GM12891 (cell line): ENCODE measurements at regions not wholly inside any gene's neighbourhood (a gene's known extent, or its start where the extent isn't known, plus 50 kb on each side); places are given as distances from the start of the nearest gene placed in this dataset.

Experiments
- DNase-seq: peaks from one replicate; pipeline ENCODE4 v3.0.0; 2011; ENCODE audit warnings: low spot score; ENCODE audit not compliant: insufficient read length
- FAIRE-seq: peaks from 2 replicates; lab custom pipeline; 2011; peaks lifted over from hg19 to GRCh38; lab: Jason Lieb, UNC
- PAX5 ChIP-seq: IDR thresholded peaks from 2 replicates; pipeline ENCODE4 v1.6.1; 2011; ENCODE audit warnings: low read length, moderate library complexity, mild to moderate bottlenecking; ENCODE audit not compliant: insufficient read depth, severe bottlenecking
- POLR2A ChIP-seq: IDR thresholded peaks from 2 replicates; pipeline ENCODE4 v1.6.1; 2011; ENCODE audit warnings: low read depth, low read length, control low read depth
- POLR2AphosphoS5 ChIP-seq: IDR thresholded peaks from 2 replicates; pipeline ENCODE4 v1.6.1; 2011; ENCODE audit warnings: low read depth, low read length, control low read depth
- POU2F2 ChIP-seq: IDR thresholded peaks from 2 replicates; pipeline ENCODE4 v1.6.1; 2011; ENCODE audit warnings: low read depth, mild to moderate bottlenecking, control low read depth, low read length, moderate library complexity
- SPI1 ChIP-seq: IDR thresholded peaks from 2 replicates; pipeline ENCODE4 v1.6.1; 2011; ENCODE audit warnings: low read depth, low read length, control low read depth
- TAF1 ChIP-seq: IDR thresholded peaks from 2 replicates; pipeline ENCODE4 v1.6.1; 2011; ENCODE audit warnings: low read depth, low read length, control low read depth

DNA sequence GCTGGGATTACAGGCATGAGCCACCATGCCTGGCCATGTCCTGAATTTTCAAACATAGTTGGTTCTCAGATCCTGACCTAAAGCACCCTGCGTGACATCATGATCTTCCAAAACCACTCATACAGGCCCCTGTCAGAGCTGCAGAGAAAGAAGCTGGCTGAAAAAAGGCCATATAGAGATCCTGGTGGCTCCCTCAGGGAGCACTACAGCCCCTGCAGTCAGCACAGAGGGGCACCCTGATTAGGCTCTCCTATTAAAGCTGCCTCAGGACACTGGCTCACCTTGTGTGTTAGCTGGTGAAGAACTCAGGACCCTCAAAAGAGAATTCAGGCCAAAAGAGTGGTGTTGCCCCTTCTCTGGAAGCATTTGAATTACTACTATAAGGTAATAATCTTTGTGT, 249.7 kb upstream of the MCTP2 start:
- TF ChIP-seq PAX5 (no peak), TAF1 (no peak)
- FAIRE-seq (no peak), DNase-seq (no peak)

DNA sequence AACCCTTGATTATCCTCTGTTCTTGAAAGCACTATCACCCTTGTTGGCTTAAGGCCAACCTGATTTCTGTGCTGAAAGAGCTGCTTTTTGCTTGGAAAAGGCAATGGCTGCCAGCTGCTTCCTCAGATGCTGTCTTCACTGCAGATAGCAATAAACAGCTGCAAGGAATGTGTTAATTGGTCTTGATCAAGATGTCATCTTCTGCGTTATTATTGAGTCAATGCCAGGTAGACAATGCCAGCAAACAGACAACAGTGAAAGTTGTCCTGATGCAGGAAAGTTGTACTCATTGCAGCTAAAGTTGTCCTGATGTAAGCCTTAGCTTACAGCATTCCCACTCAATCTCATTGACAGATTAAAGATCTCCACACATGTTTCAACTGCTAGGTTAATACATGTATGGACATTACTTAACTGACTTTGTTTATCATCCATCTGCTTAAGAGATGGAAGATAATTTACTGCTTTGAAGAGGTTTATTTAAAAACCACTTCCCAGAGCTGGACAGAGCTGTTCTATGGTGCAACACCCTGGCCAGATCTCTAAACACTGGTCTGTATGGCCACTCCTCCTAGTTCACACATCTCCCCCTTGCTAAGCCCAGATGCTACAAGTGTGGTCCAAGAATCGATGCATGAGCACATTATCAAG, 251.0 kb upstream of the MCTP2 start:
- TF ChIP-seq POLR2A (no peak), PAX5 (no peak), TAF1 (no peak)
- no peak for DNase-seq
- no peak for FAIRE-seq

DNA sequence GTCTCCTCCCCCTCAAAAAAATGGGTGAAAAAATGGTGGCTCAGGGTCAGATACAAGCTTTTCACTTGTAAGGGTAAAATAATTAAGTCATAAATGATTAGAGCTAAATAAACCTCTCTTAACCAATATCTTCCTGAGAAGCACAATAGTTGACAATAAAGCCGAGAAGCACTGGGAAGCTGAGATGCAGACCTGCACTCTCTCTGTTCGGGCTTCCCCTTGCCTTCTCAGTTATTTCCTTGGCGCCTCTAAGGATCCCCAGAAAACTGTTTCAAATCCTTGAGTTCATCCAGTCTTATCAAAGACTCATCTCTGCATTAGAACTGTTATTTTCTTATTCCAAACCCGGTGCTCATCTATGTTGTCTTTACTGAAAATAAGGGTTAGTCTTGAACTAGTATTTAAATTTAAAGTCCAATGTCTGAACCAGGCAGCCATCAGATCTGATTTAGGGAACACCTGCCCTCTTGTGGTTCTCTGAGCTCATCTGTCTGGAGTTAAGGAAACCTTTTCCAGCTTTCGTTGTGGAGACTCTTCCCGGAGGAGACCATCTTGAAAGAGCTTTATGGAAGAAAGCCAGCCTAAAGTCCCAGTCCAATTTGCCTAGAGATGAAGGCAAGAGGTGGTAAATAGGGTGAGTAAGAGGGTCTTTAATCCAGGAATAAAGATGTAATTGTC, 256.4 kb upstream of the MCTP2 start:
- FAIRE-seq (no peak), DNase-seq (no peak)
- TF ChIP-seq POLR2A = no peak
- no peak for TF ChIP-seq POU2F2

DNA sequence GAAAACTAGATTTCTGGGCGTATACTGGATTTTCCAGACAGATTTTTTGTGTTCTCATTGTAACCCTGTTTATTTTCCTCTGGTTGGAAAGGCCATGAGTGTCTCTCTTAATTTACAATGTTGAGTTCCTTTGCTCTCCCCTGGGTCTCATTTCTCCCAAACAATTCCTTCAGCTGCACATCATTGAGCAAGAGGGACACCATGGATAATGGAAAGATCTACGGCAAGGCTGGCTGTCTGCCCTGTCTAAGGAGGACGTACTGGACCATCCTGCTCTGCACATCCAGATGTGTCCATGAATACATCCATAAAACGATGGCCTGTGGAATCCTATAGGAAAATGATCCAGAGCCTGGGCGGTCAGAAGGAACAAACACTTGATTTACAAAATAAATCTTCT, 258.1 kb upstream of the MCTP2 start:
- TF ChIP-seq SPI1 (no peak), POLR2AphosphoS5 (no peak), POLR2A (no peak), POU2F2 (no peak), TAF1 (no peak), PAX5 (no peak)
- DNase-seq = no peak
- FAIRE-seq = no peak

DNA sequence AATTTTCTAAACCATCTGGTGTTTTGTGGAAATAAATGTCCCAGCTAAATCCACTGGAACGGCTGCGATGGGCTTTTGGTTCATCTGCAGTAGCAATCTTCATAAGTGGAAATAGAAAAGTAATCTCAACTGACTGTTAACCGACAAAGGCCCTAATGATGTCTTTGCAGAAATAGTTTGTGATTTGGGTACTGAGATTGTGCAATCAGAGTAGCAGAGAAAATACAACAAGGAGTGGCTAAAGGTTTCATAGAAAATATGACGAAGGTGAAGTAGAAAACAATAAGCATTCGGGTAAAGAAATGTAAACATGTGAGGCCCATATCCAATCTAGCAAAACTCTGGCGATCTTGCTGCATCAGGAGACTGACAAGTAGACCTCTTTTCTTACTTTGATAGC, 262.6 kb upstream of the MCTP2 start:
- no peak for TF ChIP-seq POLR2AphosphoS5
- no peak for TF ChIP-seq POLR2A
- no peak for TF ChIP-seq PAX5
- TF ChIP-seq SPI1 = no peak
- FAIRE-seq (no peak), DNase-seq (no peak)

DNA sequence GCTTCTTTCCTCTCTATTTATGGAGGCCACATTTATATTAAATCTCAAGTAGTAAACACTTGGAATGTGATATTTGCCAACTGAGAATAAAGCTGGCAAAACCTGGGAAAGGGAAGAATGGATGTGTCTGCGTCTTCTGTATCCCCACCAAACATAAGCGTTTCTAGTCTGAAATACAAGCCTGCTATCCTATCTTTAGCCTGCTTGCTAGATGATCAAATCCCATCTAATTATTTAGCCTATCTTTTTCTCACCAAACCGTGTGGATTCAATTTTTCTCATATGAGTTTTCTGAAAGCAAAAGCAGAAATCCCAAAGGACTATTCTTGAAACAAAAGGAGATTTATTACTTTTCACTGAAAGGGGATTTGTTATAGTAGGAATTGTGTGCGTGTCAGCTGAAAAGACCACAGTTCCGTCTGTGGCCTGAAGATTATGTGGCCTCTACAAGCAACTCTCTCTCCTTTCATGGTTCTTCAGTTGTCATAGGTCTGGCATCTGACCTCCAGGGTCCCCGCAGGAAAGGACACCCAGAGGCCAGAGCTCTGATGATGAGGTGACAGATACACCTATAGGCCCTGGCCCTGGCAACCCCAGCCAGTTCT, 266.0 kb upstream of the MCTP2 start:
- no peak for TF ChIP-seq POLR2AphosphoS5
- TF ChIP-seq PAX5 = no peak
- TF ChIP-seq TAF1 = no peak
- TF ChIP-seq POLR2A = no peak
- no peak for TF ChIP-seq POU2F2
- no peak for DNase-seq
- FAIRE-seq = no peak

DNA sequence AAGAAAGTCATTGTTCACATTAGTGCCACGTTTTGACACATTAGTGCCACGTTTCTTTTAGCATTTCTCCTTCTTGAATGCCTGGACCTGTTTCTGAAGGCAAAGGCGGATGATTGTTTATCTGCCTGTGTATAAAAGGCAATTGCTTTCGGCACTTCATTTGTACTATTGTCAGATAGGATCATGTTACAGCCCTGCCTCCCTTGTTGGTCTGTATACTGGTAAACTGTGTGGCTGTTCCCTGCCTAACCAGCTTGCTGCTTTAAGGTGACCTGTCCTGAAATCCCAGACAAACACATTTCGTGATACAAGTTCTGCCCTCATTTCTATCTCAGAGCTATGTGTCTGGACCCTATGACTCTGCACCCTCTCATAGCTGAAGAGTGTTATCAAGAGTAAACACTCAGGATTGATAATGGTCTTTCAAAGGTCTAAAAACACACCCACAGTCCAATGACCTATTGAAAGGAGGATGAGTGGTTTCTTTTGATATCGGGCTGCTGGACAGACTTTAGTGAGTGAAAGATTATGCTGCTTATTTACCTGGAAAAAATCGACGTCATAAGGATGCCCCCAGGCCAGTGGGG, 276.3 kb upstream of the MCTP2 start:
- TF ChIP-seq POLR2A (no peak), PAX5 (no peak), SPI1 (no peak), TAF1 (no peak), POLR2AphosphoS5 (no peak), POU2F2 (no peak)
- FAIRE-seq (no peak), DNase-seq (no peak)

DNA sequence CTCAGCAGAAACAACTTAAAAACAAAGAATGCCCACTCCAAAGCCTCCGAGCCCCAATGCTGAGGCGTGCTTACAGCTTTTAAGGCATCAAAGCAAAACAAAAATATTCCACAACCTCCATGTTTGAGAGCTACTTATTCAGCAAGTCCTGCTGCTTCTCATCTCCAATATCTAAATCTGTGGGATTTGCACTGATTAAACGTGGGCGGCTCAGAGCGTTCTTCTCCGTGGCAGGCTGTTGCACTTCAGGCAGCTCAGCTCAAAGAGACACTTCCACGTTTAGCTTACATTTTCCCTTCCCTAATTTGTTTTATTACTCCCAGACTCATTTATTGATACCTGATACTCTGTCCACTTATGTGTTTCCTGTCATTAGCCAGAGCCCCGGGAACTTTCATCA, 282.6 kb upstream of the MCTP2 start:
- no peak for FAIRE-seq
- no peak for TF ChIP-seq POLR2AphosphoS5
- TF ChIP-seq TAF1 = no peak
- no peak for TF ChIP-seq POLR2A
- no peak for TF ChIP-seq POU2F2
- TF ChIP-seq PAX5 = no peak
- no peak for TF ChIP-seq SPI1
- no peak for DNase-seq

DNA sequence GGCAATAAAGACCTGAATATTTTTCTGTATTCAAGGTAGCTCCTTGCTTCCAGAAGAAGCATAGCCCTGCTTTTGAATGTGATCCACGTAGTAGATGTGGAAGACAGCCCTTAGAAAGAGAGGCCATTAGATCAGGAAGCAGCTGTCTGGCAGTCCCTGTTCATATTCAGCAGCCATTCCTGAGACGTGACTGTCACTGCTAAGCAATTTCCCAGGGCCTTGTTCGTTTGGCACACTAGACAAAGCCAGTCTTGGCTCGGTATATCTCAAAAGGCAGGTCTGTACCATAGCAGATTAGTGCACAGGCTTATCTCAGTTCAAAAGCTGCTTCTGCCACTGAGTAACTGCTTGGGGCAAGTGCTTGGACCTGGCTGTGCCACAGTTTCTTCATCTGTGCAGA, 287.8 kb upstream of the MCTP2 start:
- no peak for FAIRE-seq
- TF ChIP-seq PAX5 (no peak), POU2F2 (no peak), POLR2AphosphoS5 (no peak), POLR2A (no peak)
- no peak for DNase-seq

DNA sequence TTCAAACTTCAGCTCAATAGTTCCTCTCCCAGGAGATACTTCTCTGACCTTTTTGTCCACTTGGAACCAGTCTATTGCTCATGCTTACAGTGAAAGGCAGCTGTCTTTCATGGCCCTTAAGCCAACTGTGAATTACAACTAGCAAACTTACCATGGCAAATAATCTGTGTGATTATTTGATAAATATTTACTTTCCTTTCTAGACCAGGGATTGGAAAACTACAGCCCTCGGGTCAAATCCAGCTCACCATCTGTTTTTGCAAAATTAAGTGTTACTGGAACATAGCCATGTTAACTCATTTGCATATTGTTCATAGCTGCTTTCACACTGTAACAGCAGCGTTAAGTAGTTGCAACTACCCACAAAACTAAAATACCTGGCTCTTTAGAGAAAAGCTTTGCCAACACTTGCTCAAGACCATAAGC, 289.1 kb upstream of the MCTP2 start:
- FAIRE-seq = no peak
- no peak for DNase-seq
- TF ChIP-seq POU2F2 = no peak
- TF ChIP-seq POLR2AphosphoS5 = no peak
- no peak for TF ChIP-seq POLR2A
- no peak for TF ChIP-seq SPI1
- TF ChIP-seq PAX5 = no peak
- no peak for TF ChIP-seq TAF1
